ENCODE measurements at regions not wholly inside any gene's neighbourhood (a gene's known extent, or its start where the extent isn't known, plus 50 kb on each side); places are given as distances from the start of the nearest gene placed in this dataset.

DNA sequence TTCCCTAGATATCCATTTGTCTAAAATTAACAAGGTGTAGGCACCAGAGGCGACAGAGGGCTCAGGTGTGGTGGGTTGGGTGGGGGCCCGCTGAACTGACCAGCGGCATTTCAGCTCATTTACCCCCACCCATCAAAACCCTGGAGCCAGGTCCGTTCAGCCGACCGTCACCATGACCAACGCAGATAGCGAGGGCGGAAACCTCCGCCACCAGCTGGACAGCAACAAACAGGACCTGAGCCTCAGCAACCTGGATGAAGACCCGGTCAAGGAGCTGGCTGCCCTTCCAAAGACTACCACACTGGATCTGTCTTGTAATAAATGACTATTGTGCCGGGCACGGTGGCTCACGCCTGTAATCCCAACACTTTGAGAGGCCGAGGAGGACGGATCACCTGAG is 120.8 kb upstream of the LGSN start:
- H3K9ac ChIP-seq (ENCODE audit: low read depth in 2 of 2, low read length in 2 of 2): no peak overlapping the region
- TF ChIP-seq, protein P1, sequence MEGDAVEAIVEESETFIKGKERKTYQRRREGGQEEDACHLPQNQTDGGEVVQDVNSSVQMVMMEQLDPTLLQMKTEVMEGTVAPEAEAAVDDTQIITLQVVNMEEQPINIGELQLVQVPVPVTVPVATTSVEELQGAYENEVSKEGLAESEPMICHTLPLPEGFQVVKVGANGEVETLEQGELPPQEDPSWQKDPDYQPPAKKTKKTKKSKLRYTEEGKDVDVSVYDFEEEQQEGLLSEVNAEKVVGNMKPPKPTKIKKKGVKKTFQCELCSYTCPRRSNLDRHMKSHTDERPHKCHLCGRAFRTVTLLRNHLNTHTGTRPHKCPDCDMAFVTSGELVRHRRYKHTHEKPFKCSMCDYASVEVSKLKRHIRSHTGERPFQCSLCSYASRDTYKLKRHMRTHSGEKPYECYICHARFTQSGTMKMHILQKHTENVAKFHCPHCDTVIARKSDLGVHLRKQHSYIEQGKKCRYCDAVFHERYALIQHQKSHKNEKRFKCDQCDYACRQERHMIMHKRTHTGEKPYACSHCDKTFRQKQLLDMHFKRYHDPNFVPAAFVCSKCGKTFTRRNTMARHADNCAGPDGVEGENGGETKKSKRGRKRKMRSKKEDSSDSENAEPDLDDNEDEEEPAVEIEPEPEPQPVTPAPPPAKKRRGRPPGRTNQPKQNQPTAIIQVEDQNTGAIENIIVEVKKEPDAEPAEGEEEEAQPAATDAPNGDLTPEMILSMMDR (IDR thresholded peaks at IDR 0.05): no peak
- no peaks in the 10 kb centered on the region for H3K36me3 ChIP-seq
- H3K4me1 ChIP-seq: peaks cover 4% of the 10 kb centered on the region
- H3K9me3 ChIP-seq: no peaks in the 10 kb centered on the region
- no peak for DNase-seq
- no peaks in the 10 kb centered on the region for H3K27me3 ChIP-seq
- intact Hi-C loops (cut with DNase I): no loop called here
- H3K27ac ChIP-seq: no peak overlapping the region
- no peak overlapping the region for H3K4me3 ChIP-seq

DNA sequence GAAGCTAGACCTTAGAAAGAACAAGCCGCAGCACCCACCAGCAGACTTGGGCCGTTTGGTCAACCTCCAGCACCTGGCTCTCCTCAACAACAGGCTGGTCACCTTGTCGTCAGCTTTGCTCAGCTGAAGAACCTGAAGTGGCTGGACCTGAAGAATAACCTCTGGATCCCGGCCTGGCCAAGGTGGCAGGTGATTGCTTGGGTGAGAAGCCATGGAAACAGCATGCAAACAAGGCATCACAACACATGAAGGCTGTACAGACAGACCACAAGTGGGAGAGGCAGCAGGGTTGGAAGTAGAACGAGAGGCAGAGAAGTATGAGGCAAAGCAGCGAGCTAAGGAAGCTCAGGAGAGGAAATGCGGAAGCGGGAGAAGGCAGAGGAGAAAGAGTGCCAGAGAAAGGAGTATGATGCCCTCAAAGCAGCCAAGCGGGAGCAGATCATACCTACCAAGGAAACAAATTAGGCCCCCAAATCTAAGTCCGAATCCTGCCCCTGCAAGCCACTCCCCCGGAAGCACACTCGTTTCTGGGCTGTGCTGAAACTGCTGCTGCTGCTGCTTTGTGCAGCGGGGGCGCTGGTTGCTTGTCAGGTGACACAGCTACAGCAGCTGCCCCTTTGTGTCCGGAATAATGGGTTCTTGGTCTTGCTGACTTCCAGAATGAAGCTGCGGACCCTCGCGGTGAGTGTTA is 121.6 kb upstream of the LGSN start:
- DNase-seq: no peak
- intact Hi-C loops (cut with DNase I): no loop called here
- H3K4me1 ChIP-seq: peaks cover 4% of the 10 kb centered on the region
- no peak overlapping the region for H3K9ac ChIP-seq (ENCODE audit: low read depth in 2 of 2, low read length in 2 of 2)
- no peak overlapping the region for H3K4me3 ChIP-seq
- no peaks in the 10 kb centered on the region for H3K36me3 ChIP-seq
- no peaks in the 10 kb centered on the region for H3K9me3 ChIP-seq
- TF ChIP-seq, protein P1 (IDR thresholded peaks at IDR 0.05): no peak
- no peak overlapping the region for H3K27ac ChIP-seq
- H3K27me3 ChIP-seq: no peaks in the 10 kb centered on the region

DNA sequence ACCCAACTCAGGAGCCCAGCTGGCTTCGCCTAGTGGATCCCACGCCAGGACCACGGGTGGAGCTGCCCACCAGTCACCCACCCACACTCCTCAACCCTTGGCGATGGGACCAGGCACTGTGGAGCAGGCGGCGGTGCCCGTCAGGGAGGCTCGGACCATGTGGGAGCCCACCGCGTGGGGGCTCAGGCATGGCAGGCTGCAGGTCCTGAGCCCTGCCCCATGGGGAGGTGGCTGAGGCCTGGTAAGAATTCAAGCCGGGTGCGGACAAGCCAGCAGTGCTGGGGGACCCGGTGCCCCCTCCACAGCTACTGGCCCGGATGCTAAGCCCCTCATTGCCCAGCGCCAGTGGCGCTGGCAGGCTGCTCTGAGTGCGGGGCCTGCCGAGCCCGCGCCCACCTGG is 123.1 kb upstream of the LGSN start:
- Histone ChIP-seq H3K9ac (ENCODE audit: low read depth in 2 of 2, low read length in 2 of 2) (no peak overlapping the region), H3K9me3 (no peaks in the 10 kb centered on the region), H3K4me1 (peaks cover 4% of the 10 kb centered on the region), H3K27me3 (no peaks in the 10 kb centered on the region), H3K27ac (no peak overlapping the region), H3K4me3 (no peak overlapping the region), H3K36me3 (no peaks in the 10 kb centered on the region)
- TF ChIP-seq, protein P1 (IDR thresholded peaks at IDR 0.05): no peak
- DNase-seq: no peak
- intact Hi-C loops (cut with DNase I): no loop called here

DNA sequence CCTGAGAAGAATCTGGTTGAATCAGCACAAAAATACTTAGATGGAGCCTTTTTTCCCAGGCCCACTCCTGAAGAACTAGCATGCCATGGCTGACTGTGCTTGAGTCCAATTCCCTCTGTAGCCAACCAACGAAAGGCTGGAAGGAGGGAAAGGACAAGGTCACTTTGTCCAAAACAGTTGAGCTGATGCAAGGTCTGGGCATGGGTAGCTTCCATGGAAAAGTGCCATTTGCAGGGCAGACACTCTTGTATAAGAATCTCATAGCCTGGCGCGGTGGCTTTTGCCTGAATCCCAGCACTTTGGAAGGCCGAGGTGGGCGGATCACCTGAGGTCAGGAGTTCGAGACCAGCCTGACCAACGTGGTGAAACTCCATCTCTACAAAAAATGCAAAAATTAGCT is 125.0 kb upstream of the LGSN start:
- intact Hi-C loops (cut with DNase I): no loop called here
- Histone ChIP-seq H3K27me3 (no peaks in the 10 kb centered on the region), H3K27ac (no peak overlapping the region), H3K4me1 (peaks cover 4% of the 10 kb centered on the region), H3K9ac (ENCODE audit: low read depth in 2 of 2, low read length in 2 of 2) (no peak overlapping the region), H3K4me3 (no peak overlapping the region), H3K9me3 (no peaks in the 10 kb centered on the region), H3K36me3 (no peaks in the 10 kb centered on the region)
- no peak for DNase-seq
- TF ChIP-seq, protein P1 (IDR thresholded peaks at IDR 0.05): no peak

DNA sequence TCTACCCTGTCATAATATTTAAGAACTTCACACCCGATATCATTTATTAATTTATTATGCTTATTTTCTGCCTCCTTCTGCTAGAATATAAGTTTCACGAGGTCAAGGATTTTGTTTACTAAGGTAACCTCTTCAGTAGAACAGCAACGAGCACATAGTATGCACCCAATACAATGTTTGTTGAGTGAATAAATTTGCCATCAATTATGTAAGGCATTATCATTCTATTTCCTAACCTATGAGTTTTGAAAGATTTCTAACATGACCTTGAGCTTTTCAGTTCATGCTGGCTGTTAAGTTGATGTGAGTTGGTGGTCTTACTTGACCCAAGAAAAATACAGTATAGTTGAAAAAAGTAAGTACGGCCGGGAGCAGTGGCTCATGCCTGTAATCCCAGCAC is 125.9 kb upstream of the LOC128125822 start:
- no peak overlapping the region for H3K4me3 ChIP-seq

More for the DNA sequence above, 125.9 kb upstream of the LOC128125822 start:
- no peaks in the 10 kb centered on the region for H3K9me3 ChIP-seq
- H3K4me1 ChIP-seq: no peaks in the 10 kb centered on the region
- H3K27ac ChIP-seq: no peak overlapping the region
- H3K9ac ChIP-seq (ENCODE audit: low read depth in 2 of 2, low read length in 2 of 2): no peak overlapping the region
- H3K36me3 ChIP-seq: no peaks in the 10 kb centered on the region
- TF ChIP-seq, protein P1 (IDR thresholded peaks at IDR 0.05): no peak
- intact Hi-C loops (cut with DNase I): no loop called here
- no peak for DNase-seq
- no peaks in the 10 kb centered on the region for H3K27me3 ChIP-seq

Data from colonic mucosa (tissue), 4 donors.